Stomach (tissue), 8 donors: ENCODE measurements at regions not wholly inside any gene's neighbourhood (a gene's known extent, or its start where the extent isn't known, plus 50 kb on each side); places are given as distances from the start of the nearest gene placed in this dataset.
A peak's percentile ranks its signal among the peaks of the same experiment; 100 is the strongest.

Experiments used
- DNase-seq, 2 donors: peaks; one replicate each; pipeline versions ENCODE4 v3.0.0 to v3.0.0-alpha.2; 2013 to 2019
- H3K27ac ChIP-seq, 5 donors: fragments of 200-600 bp in 4 of 5; sonication (generic) in 4 of 5; one replicate each; pipeline ENCODE4 v1.5.1; 2013 to 2019; ENCODE audit warnings: mild to moderate bottlenecking in 1 of 5, moderate library complexity in 1 of 5
- H3K27me3 ChIP-seq, 3 donors: fragments of 200-600 bp; sonication (generic); one replicate each; pipeline ENCODE4 v1.5.1; 2017 to 2019; ENCODE audit warnings: mixed run types in 1 of 3
- H3K36me3 ChIP-seq, 4 donors: fragments of 200-600 bp; sonication (generic); 1 replicate in 3 of 4; 2 replicates in 1 of 4; pipeline ENCODE4 v1.5.1; 2016 to 2019
- H3K4me1 ChIP-seq, 4 donors: fragments of 200-600 bp; sonication (generic); one replicate each; pipeline ENCODE4 v1.5.1; 2016 to 2019
- H3K4me3 ChIP-seq, 4 donors: fragments of 200-600 bp; sonication (generic) in 3 of 4; one replicate each; pipeline ENCODE4 v1.5.1; 2016 to 2019; ENCODE audit warnings: mild to moderate bottlenecking in 1 of 4
- H3K9me3 ChIP-seq, 4 donors: fragments of 200-600 bp; sonication (generic); one replicate each; pipeline ENCODE4 v1.5.1; 2016 to 2019
- CTCF ChIP-seq, 7 experiments: fragments of 450-650 bp in 4 of 7; fragments of 200-600 bp in 3 of 7; sonication (generic) in 3 of 7; IDR thresholded peaks; one replicate each; pipeline ENCODE4 v1.5.1; 2016 to 2019; ENCODE audit warnings: antibody characterized with exemption in 7 of 7, control low read depth in 2 of 7, mild to moderate bottlenecking in 1 of 7
- EP300 ChIP-seq: sonication (generic); formaldehyde crosslinking; IDR thresholded peaks from one replicate; pipeline ENCODE4 v1.6.1; 2017; ENCODE audit warnings: antibody characterized with exemption
- POLR2A ChIP-seq, 4 donors: fragments of 450-650 bp; IDR thresholded peaks; one replicate each; pipeline ENCODE4 v1.6.1; 2016; ENCODE audit warnings: antibody characterized with exemption in 4 of 4, control low read depth in 2 of 4, mild to moderate bottlenecking in 1 of 4, moderate library complexity in 1 of 4
- POLR2AphosphoS5 ChIP-seq, 3 donors: sonication (generic); formaldehyde crosslinking; IDR thresholded peaks; one replicate each; pipeline ENCODE4 v1.6.1; 2016; ENCODE audit warnings: antibody characterized with exemption in 3 of 3
- WGBS, 5 donors: extraction: QIAGEN DNeasy Blood & Tissue Kit in 3 of 5; methylation state at CpG; one replicate each; pipeline versions ENCODE4 v1.1.5 to v1.1.7; 2013 to 2018; 5-methylcytosine and 5-hydroxymethylcytosine counted together
- intact Hi-C: fragments of 100-400 bp; cut with DNase I; formaldehyde crosslinking; loops from one replicate; pipeline ENCODE4 v1.15.1; 2023; ENCODE audit warnings: low total_unique reads
- donor health status: healthy with polysubstance abuse.
- donor health status: Bipolar disorder and iron deficiency.
- donor health status: healthy.

GRCh38 chr5:125715216-125715615 is 708.0 kb upstream of the GRAMD2B start:
- Histone ChIP-seq H3K27me3 (no peaks in the 10 kb centered on the region), H3K27ac (no peak overlapping the region), H3K9me3 (no peaks in the 10 kb centered on the region), H3K4me3 (no peak overlapping the region), H3K4me1 (peaks cover 0 to 9% (median 3%) of the 10 kb centered on the region in 4 donors), H3K36me3 (no peaks in the 10 kb centered on the region)
- TF ChIP-seq CTCF (IDR thresholded peaks at IDR 0.05) (no peak), POLR2A (IDR thresholded peaks at IDR 0.05) (no peak), POLR2AphosphoS5 (IDR thresholded peaks at IDR 0.05) (no peak)
- DNase-seq: no peak
- WGBS, 5 donors: 91 to 99% (median 95%) methylated on average over 2 of the region's 2 CpGs
- intact Hi-C loops: no loop called here

- Histone ChIP-seq H3K36me3 (no peaks in the 10 kb centered on the region), H3K27ac (no peak overlapping the region), H3K9me3 (no peaks in the 10 kb centered on the region), H3K27me3 (no peaks in the 10 kb centered on the region), H3K4me3 (no peak overlapping the region), H3K4me1 (peaks cover 0 to 9% (median 3%) of the 10 kb centered on the region in 4 donors)
- DNase-seq: no peak
- TF ChIP-seq POLR2A (IDR thresholded peaks at IDR 0.05) (no peak), EP300 (no peak), CTCF (IDR thresholded peaks at IDR 0.05) (no peak), POLR2AphosphoS5 (IDR thresholded peaks at IDR 0.05) (no peak)
- intact Hi-C loops: no loop called here
Measured at GRCh38 chr5:125717209-125717608, 706.0 kb upstream of the GRAMD2B start.

- Histone ChIP-seq H3K36me3 (no peaks in the 10 kb centered on the region), H3K4me3 (no peak overlapping the region), H3K9me3 (no peaks in the 10 kb centered on the region), H3K27ac (peak overlapping the region; percentile 26 to 72 (median 55)), H3K4me1 (peaks cover 0 to 6% (median 2%) of the 10 kb centered on the region in 4 donors), H3K27me3 (no peaks in the 10 kb centered on the region)
- TF ChIP-seq POLR2AphosphoS5 (IDR thresholded peaks at IDR 0.05) (no peak), CTCF (IDR thresholded peaks at IDR 0.05) (no peak), EP300 (no peak), POLR2A (IDR thresholded peaks at IDR 0.05) (no peak)
- intact Hi-C loops: no loop called here
- 25 to 50% (median 29%) methylated on average over 9 of the region's 9 CpGs for WGBS, 5 donors
- peak; percentile 32 to 81 for DNase-seq
Measured at GRCh38 chr5:125719681-125720347, 703.4 kb upstream of the GRAMD2B start.

- Histone ChIP-seq H3K4me1 (peaks cover 0 to 6% (median 2%) of the 10 kb centered on the region in 4 donors), H3K9me3 (no peaks in the 10 kb centered on the region), H3K27ac (peak overlapping the region in 4 of 5 donors; percentile 26 to 67 (median 45)), H3K36me3 (no peaks in the 10 kb centered on the region), H3K27me3 (no peaks in the 10 kb centered on the region), H3K4me3 (no peak overlapping the region)
- WGBS, 5 donors: 30 to 65% (median 60%) methylated on average over 2 of the region's 2 CpGs
- no peak for TF ChIP-seq EP300
- no peak for TF ChIP-seq CTCF (IDR thresholded peaks at IDR 0.05)
- TF ChIP-seq POLR2AphosphoS5 (IDR thresholded peaks at IDR 0.05): no peak
- intact Hi-C loops: no loop called here
- no peak for DNase-seq
Measured at GRCh38 chr5:125720348-125720685, 702.9 kb upstream of the GRAMD2B start.
